ENCODE measurements at regions not wholly inside any gene's neighbourhood (a gene's known extent, or its start where the extent isn't known, plus 50 kb on each side); places are given as distances from the start of the nearest gene placed in this dataset.

- DNase-seq = no peak
- Histone ChIP-seq H3K27me3 (ENCODE audit: control insufficient read depth, insufficient read depth, low read length) (no peaks in the 10 kb centered on the region), H3K4me3 (ENCODE audit: low read length in 3 of 3) (no peak overlapping the region), H3K27ac (ENCODE audit: low read depth in 2 of 2, low read length in 2 of 2) (no peak overlapping the region), H3K9me3 (ENCODE audit: control insufficient read depth in 2 of 3, insufficient read depth in 1 of 3, low read length in 3 of 3) (peaks cover 0 to 3% (median 2%) of the 10 kb centered on the region in 3 donors), H3K4me1 (ENCODE audit: control insufficient read depth in 2 of 3, insufficient read depth in 2 of 3, low read depth in 1 of 3, low read length in 3 of 3) (no peaks in the 10 kb centered on the region), H3K36me3 (ENCODE audit: control insufficient read depth in 2 of 3, insufficient read depth in 3 of 3, low read length in 3 of 3) (no peaks in the 10 kb centered on the region), H3K9ac (ENCODE audit: low read length in 3 of 3) (no peak overlapping the region)
- TF ChIP-seq CTCF (IDR thresholded peaks at IDR 0.05; ENCODE audit: borderline replicate concordance, extremely low read depth, insufficient read depth) = no peak
- intact Hi-C loops (cut with DNase I) = no loop called here
- FAIRE-seq = no peak
These were observed 1667.9 kb downstream of the SLITRK1 start for GRCh38 chr13:82214341-82214740.

GRCh38 chr13:82206241-82206640, 1676.0 kb downstream of the SLITRK1 start:
- H3K9ac ChIP-seq (ENCODE audit: low read length in 3 of 3) = no peak overlapping the region
- FAIRE-seq = no peak
- no peaks in the 10 kb centered on the region for H3K9me3 ChIP-seq (ENCODE audit: control insufficient read depth in 2 of 3, insufficient read depth in 1 of 3, low read length in 3 of 3)
- H3K27ac ChIP-seq (ENCODE audit: low read depth in 2 of 2, low read length in 2 of 2) = no peak overlapping the region
- H3K36me3 ChIP-seq (ENCODE audit: control insufficient read depth in 2 of 3, insufficient read depth in 3 of 3, low read length in 3 of 3) = no peaks in the 10 kb centered on the region
- H3K27me3 ChIP-seq (ENCODE audit: control insufficient read depth, insufficient read depth, low read length) = no peaks in the 10 kb centered on the region
- no peak for TF ChIP-seq CTCF (IDR thresholded peaks at IDR 0.05; ENCODE audit: borderline replicate concordance, extremely low read depth, insufficient read depth)
- DNase-seq = no peak
- H3K4me1 ChIP-seq (ENCODE audit: control insufficient read depth in 2 of 3, insufficient read depth in 2 of 3, low read depth in 1 of 3, low read length in 3 of 3) = no peaks in the 10 kb centered on the region
- no peak overlapping the region for H3K4me3 ChIP-seq (ENCODE audit: low read length in 3 of 3)
- intact Hi-C loops (cut with DNase I) = no loop called here

- DNase-seq (no peak), FAIRE-seq (no peak)
- Histone ChIP-seq H3K36me3 (ENCODE audit: control insufficient read depth in 2 of 3, insufficient read depth in 3 of 3, low read length in 3 of 3) (no peaks in the 10 kb centered on the region), H3K9ac (ENCODE audit: low read length in 3 of 3) (no peak overlapping the region), H3K27me3 (ENCODE audit: control insufficient read depth, insufficient read depth, low read length) (no peaks in the 10 kb centered on the region), H3K4me3 (ENCODE audit: low read length in 3 of 3) (no peak overlapping the region), H3K9me3 (ENCODE audit: control insufficient read depth in 2 of 3, insufficient read depth in 1 of 3, low read length in 3 of 3) (no peaks in the 10 kb centered on the region), H3K4me1 (ENCODE audit: control insufficient read depth in 2 of 3, insufficient read depth in 2 of 3, low read depth in 1 of 3, low read length in 3 of 3) (no peaks in the 10 kb centered on the region), H3K27ac (ENCODE audit: low read depth in 2 of 2, low read length in 2 of 2) (no peak overlapping the region)
- TF ChIP-seq CTCF (IDR thresholded peaks at IDR 0.05; ENCODE audit: borderline replicate concordance, extremely low read depth, insufficient read depth) = no peak
- intact Hi-C loops (cut with DNase I) = no loop called here
These were observed 1679.9 kb downstream of the SLITRK1 start for GRCh38 chr13:82202398-82202797.

GRCh38 chr13:82196087-82196486, 1686.2 kb downstream of the SLITRK1 start:
- H3K4me1 ChIP-seq (ENCODE audit: control insufficient read depth in 2 of 3, insufficient read depth in 2 of 3, low read depth in 1 of 3, low read length in 3 of 3) = no peaks in the 10 kb centered on the region
- intact Hi-C loops (cut with DNase I) = no loop called here
- TF ChIP-seq CTCF (IDR thresholded peaks at IDR 0.05; ENCODE audit: borderline replicate concordance, extremely low read depth, insufficient read depth) = no peak

More at GRCh38 chr13:82196087-82196486, 1686.2 kb downstream of the SLITRK1 start:
- DNase-seq (no peak), FAIRE-seq (no peak)
- Histone ChIP-seq H3K27ac (ENCODE audit: low read depth in 2 of 2, low read length in 2 of 2) (no peak overlapping the region), H3K27me3 (ENCODE audit: control insufficient read depth, insufficient read depth, low read length) (no peaks in the 10 kb centered on the region), H3K9ac (ENCODE audit: low read length in 3 of 3) (no peak overlapping the region), H3K36me3 (ENCODE audit: control insufficient read depth in 2 of 3, insufficient read depth in 3 of 3, low read length in 3 of 3) (no peaks in the 10 kb centered on the region), H3K4me3 (ENCODE audit: low read length in 3 of 3) (no peak overlapping the region), H3K9me3 (ENCODE audit: control insufficient read depth in 2 of 3, insufficient read depth in 1 of 3, low read length in 3 of 3) (no peaks in the 10 kb centered on the region)
